Mesendoderm (in vitro differentiated cells): ENCODE measurements at regions not wholly inside any gene's neighbourhood (a gene's known extent, or its start where the extent isn't known, plus 50 kb on each side); places are given as distances from the start of the nearest gene placed in this dataset.
A peak's percentile ranks its signal among the peaks of the same experiment; 100 is the strongest.
"Not testable (repeated sequence)": the region's sequence is repeated elsewhere in the genome, so short reads cannot be mapped to it uniquely, and the experiment has no call there.

Experiments used
- DNase-seq: peaks from one replicate; pipeline ENCODE4 v3.0.0; 2013
- H2AK5ac ChIP-seq: 2 replicates; pipeline ENCODE4 v1.6.1; 2013; ENCODE audit warnings: low read length, inconsistent platforms
- H2BK120ac ChIP-seq: 2 replicates; pipeline ENCODE4 v1.6.1; 2013; ENCODE audit warnings: low read depth, mild to moderate bottlenecking, low read length, moderate library complexity, mixed read lengths
- H2BK15ac ChIP-seq: replicated peaks from 2 replicates; pipeline ENCODE4 v1.6.1; 2013; ENCODE audit warnings: low read depth, mild to moderate bottlenecking, moderate library complexity
- H2BK5ac ChIP-seq: 2 replicates; pipeline ENCODE4 v1.6.1; 2013; ENCODE audit warnings: low read length, inconsistent platforms
- H3K18ac ChIP-seq: 2 replicates; pipeline ENCODE4 v1.6.1; 2013; ENCODE audit warnings: mild to moderate bottlenecking, low read length, mixed read lengths
- H3K23ac ChIP-seq: one replicate; pipeline ENCODE4 v1.6.1; 2013; ENCODE audit warnings: low read length
- H3K27ac ChIP-seq: 2 replicates; pipeline ENCODE4 v1.5.1; 2013; ENCODE audit warnings: low read depth, mild to moderate bottlenecking, inconsistent platforms, low read length, moderate library complexity
- H3K27me3 ChIP-seq: 2 replicates; pipeline ENCODE4 v1.6.1; 2013; ENCODE audit warnings: low read length, control low read depth, mild to moderate bottlenecking, inconsistent platforms; ENCODE audit not compliant: insufficient read depth, poor library complexity
- H3K36me3 ChIP-seq: 2 replicates; pipeline ENCODE4 v1.6.1; 2013; ENCODE audit warnings: low read length, inconsistent platforms; ENCODE audit not compliant: control insufficient read depth, insufficient read depth
- H3K4ac ChIP-seq: one replicate; pipeline ENCODE4 v1.6.1; 2013; ENCODE audit warnings: low read depth, mild to moderate bottlenecking, low read length, moderate library complexity
- H3K4me1 ChIP-seq: 2 replicates; pipeline ENCODE4 v1.6.1; 2013; ENCODE audit warnings: low read depth, low read length, inconsistent platforms; ENCODE audit not compliant: control insufficient read depth
- H3K4me2 ChIP-seq: 2 replicates; pipeline ENCODE4 v1.6.1; 2013; ENCODE audit warnings: low read length
- H3K4me3 ChIP-seq: 2 replicates; pipeline ENCODE4 v1.5.1; 2013; ENCODE audit warnings: mild to moderate bottlenecking, low read length
- H3K56ac ChIP-seq: one replicate; pipeline ENCODE4 v1.6.1; 2013; ENCODE audit warnings: low read length
- H3K79me1 ChIP-seq: 2 replicates; pipeline ENCODE4 v1.6.1; 2013; ENCODE audit warnings: low read length, inconsistent platforms
- H3K79me2 ChIP-seq: 2 replicates; pipeline ENCODE4 v1.6.1; 2013; ENCODE audit warnings: mild to moderate bottlenecking, low read length; ENCODE audit not compliant: control insufficient read depth, insufficient read depth
- H3K9ac ChIP-seq: 2 replicates; pipeline ENCODE4 v1.6.1; 2013; ENCODE audit warnings: low read length, inconsistent platforms
- H4K5ac ChIP-seq: one replicate; pipeline ENCODE4 v1.6.1; 2013; ENCODE audit warnings: low read length
- H4K8ac ChIP-seq: one replicate; pipeline ENCODE4 v1.6.1; 2013; ENCODE audit warnings: low read depth, mild to moderate bottlenecking, control low read depth, low read length, moderate library complexity
- WGBS: extraction: QIAGEN DNeasy Blood & Tissue Kit; methylation state at CpG from one replicate; pipeline ENCODE4 v1.1.7; 2013; ENCODE audit warnings: low lambda C conversion rate, missing lambda C conversion rate; ENCODE audit not compliant: insufficient coverage; ENCODE audit errors: extremely low coverage; 5-methylcytosine and 5-hydroxymethylcytosine counted together

DNA sequence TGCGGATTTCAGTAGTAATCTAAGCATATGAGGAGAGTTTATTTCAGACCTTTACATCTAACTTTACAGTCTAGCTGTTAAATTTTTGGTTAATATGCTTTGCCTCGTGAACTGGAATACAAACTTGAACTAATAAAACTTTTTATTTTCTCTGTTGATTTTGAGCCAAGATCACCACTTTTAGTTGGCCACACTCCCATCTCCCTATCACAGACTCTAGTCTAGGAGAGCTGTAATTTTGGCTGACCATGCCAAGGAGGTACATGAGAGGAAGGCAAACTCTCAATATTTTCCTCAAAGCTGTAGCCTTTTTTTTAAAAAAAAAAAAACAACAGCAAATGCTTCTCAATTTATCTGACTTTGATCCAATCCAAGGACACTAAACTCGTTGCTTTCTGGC, 597.5 kb upstream of the PCDH7 start:
- no peak overlapping the region for H3K23ac ChIP-seq
- H4K8ac ChIP-seq, result no peak overlapping the region
- H3K18ac ChIP-seq, result no peak overlapping the region
- no peaks in the 10 kb centered on the region for H3K36me3 ChIP-seq
- no peak overlapping the region for H3K56ac ChIP-seq
- no CpG with 5 or more reads among the region's 3 CpGs for WGBS
- H3K4ac ChIP-seq, result no peak overlapping the region
- H3K27me3 ChIP-seq, result no peaks in the 10 kb centered on the region
- H3K4me2 ChIP-seq, result no peak overlapping the region
- H2BK5ac ChIP-seq, result no peak overlapping the region
- H3K9ac ChIP-seq, result no peak overlapping the region
- no peaks in the 10 kb centered on the region for H3K79me1 ChIP-seq
- H2BK15ac ChIP-seq, result no peak overlapping the region
- H4K5ac ChIP-seq, result no peak overlapping the region
- no peak overlapping the region for H3K27ac ChIP-seq
- H3K4me3 ChIP-seq, result no peak overlapping the region
- no peaks in the 10 kb centered on the region for H3K4me1 ChIP-seq
- H2AK5ac ChIP-seq, result no peak overlapping the region
- H2BK120ac ChIP-seq, result no peak overlapping the region
- no peak for DNase-seq
- no peaks in the 10 kb centered on the region for H3K79me2 ChIP-seq

DNA sequence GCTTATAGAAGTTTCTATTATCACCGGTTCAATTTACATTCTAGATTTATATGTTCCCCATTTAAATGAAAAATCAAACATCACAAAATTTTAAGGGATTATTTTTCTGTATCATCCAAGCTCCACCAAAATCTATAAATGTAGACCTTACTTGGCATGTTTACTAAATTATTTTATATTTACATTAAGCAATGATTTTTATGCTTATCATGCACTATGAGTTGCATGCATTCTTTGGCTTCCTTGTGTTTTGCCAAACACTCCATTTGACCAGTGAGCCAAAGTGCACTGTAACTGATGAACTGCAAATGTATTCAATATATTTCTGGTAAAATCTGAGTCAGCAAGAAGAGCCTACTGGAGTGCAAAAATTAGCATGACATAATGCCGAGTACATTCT, 595.5 kb upstream of the PCDH7 start:
- not testable (repeated sequence) for H2BK15ac ChIP-seq, H3K27ac ChIP-seq, H2BK120ac ChIP-seq, H3K18ac ChIP-seq, H3K9ac ChIP-seq, H3K27me3 ChIP-seq, H2BK5ac ChIP-seq, H3K4me2 ChIP-seq, H3K79me1 ChIP-seq, H3K4me1 ChIP-seq, H3K56ac ChIP-seq, DNase-seq, H3K4ac ChIP-seq, H3K79me2 ChIP-seq, H4K8ac ChIP-seq, H3K36me3 ChIP-seq, H2AK5ac ChIP-seq, H3K4me3 ChIP-seq, H3K23ac ChIP-seq, H4K5ac ChIP-seq
- WGBS, result no CpG with 5 or more reads among the region's 2 CpGs

DNA sequence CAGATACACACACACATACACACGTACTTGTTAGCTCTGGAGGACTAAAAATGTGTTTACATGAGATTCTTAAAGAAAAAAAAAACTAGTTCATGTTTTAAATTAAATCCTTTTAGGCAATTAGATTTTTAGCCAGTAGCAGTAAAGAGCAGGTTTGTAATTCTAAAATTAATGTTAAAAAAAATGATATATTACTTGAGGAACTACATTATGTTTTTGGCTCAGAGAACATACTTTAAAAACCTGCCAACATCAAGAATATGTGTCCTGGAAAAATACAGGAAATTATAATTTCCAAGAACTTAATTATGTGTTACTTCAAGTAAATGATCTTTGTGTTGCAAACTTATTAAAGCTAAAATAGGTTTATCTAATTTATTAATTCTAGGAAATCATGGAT, 594.3 kb upstream of the PCDH7 start:
- Histone ChIP-seq H2BK120ac (no peak overlapping the region), H3K4me2 (no peak overlapping the region), H3K56ac (no peak overlapping the region), H3K79me2 (no peaks in the 10 kb centered on the region), H2BK5ac (no peak overlapping the region), H3K9ac (no peak overlapping the region), H4K5ac (no peak overlapping the region), H2AK5ac (no peak overlapping the region), H3K36me3 (no peaks in the 10 kb centered on the region), H3K4me1 (no peaks in the 10 kb centered on the region), H3K4me3 (no peak overlapping the region), H3K18ac (no peak overlapping the region), H4K8ac (no peak overlapping the region), H3K4ac (no peak overlapping the region), H3K27me3 (no peaks in the 10 kb centered on the region), H2BK15ac (no peak overlapping the region), H3K27ac (no peak overlapping the region), H3K23ac (no peak overlapping the region), H3K79me1 (no peaks in the 10 kb centered on the region)
- no peak for DNase-seq
- WGBS, result no CpG with 5 or more reads among the region's 1 CpG

DNA sequence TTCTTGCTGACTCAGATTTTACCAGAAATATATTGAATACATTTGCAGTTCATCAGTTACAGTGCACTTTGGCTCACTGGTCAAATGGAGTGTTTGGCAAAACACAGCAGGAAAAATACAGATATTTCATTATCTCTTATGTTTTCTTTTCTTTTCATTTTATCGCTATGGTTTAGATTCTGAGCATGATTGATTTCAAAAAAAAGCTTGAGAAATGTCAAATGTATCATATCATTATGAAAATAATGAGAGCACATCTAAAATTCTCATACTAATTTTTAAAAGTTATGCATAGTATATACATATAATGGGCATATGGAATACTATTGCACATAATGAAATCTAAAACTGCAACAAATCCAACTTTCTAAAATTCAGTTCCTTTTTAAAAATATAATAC, 593.8 kb upstream of the PCDH7 start:
- WGBS, result no CpG with 5 or more reads among the region's 1 CpG
- no peak overlapping the region for H3K18ac ChIP-seq
- no peaks in the 10 kb centered on the region for H3K4me1 ChIP-seq
- H3K36me3 ChIP-seq, result no peaks in the 10 kb centered on the region
- no peak overlapping the region for H2AK5ac ChIP-seq
- no peak for DNase-seq
- no peak overlapping the region for H3K4ac ChIP-seq
- H3K27ac ChIP-seq, result no peak overlapping the region
- no peaks in the 10 kb centered on the region for H3K79me1 ChIP-seq
- H2BK5ac ChIP-seq, result no peak overlapping the region
- no peak overlapping the region for H3K4me2 ChIP-seq
- H4K8ac ChIP-seq, result no peak overlapping the region
- no peak overlapping the region for H3K9ac ChIP-seq
- no peak overlapping the region for H2BK15ac ChIP-seq
- H3K27me3 ChIP-seq, result no peaks in the 10 kb centered on the region
- H3K4me3 ChIP-seq, result no peak overlapping the region
- no peak overlapping the region for H2BK120ac ChIP-seq
- no peak overlapping the region for H3K23ac ChIP-seq
- no peak overlapping the region for H4K5ac ChIP-seq
- H3K56ac ChIP-seq, result no peak overlapping the region
- H3K79me2 ChIP-seq, result no peaks in the 10 kb centered on the region

DNA sequence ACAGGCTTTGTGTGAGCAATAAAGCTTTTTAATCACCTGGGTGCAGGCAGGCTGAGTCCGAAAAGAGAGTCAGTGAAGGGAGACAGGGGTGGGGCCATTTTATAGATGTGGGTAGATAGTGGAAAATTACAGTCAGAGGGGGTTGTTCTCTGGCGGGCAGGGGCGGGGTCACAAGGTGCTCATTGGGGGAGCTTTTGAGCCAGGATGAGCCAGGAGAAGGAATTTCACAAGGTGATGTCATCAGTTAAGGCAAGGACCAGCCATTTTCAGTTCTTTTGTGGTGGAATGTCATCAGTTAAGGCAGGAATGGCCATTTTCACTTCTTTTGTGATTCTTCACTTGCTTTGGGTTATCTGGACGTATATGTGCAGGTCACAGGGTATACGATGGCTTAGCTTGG, 571.3 kb upstream of the PCDH7 start:
- not testable (repeated sequence) for H2BK5ac ChIP-seq, H2BK120ac ChIP-seq, H3K36me3 ChIP-seq, H3K4me3 ChIP-seq, H3K56ac ChIP-seq, H3K79me1 ChIP-seq, H3K4ac ChIP-seq, H3K4me1 ChIP-seq, H3K27me3 ChIP-seq, H3K79me2 ChIP-seq, H2BK15ac ChIP-seq, H3K9ac ChIP-seq, H3K4me2 ChIP-seq, H3K23ac ChIP-seq, H4K8ac ChIP-seq, H4K5ac ChIP-seq, H2AK5ac ChIP-seq, H3K27ac ChIP-seq
- peak overlapping the region; percentile 84 for H3K18ac ChIP-seq
- DNase-seq, result peak; percentile 63
- no CpG with 5 or more reads among the region's 5 CpGs for WGBS

DNA sequence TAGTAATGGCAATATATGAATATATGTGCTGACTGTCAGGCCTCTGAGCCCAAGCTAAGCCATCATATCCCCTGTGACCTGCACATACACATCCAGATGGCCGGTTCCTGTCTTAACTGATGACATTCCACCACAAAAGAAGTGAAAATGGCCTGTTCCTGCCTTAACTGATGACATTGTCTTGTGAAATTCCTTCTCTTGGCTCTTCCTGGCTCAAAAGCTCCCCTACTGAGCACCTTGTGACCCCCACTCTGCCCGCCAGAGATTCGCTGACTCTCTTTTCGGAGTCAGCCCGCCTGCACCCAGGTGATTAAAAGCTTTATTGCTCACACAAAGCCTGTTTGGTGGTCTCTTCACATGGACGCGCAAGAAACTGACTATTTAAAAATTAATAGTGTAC, 570.6 kb upstream of the PCDH7 start:
- H3K56ac ChIP-seq, H3K4me1 ChIP-seq, H2AK5ac ChIP-seq, H3K4me3 ChIP-seq, H3K79me1 ChIP-seq, H2BK15ac ChIP-seq, H3K36me3 ChIP-seq, H3K9ac ChIP-seq, H3K27me3 ChIP-seq, H4K8ac ChIP-seq, H3K23ac ChIP-seq, H3K18ac ChIP-seq, H2BK5ac ChIP-seq, H3K4me2 ChIP-seq, H4K5ac ChIP-seq, H3K79me2 ChIP-seq: not testable (repeated sequence)
- Histone ChIP-seq H3K27ac (peak overlapping the region; percentile 93), H2BK120ac (peak overlapping the region; percentile 92), H3K4ac (peak overlapping the region; percentile 16)
- no CpG with 5 or more reads among the region's 7 CpGs for WGBS
- DNase-seq, result peak; percentile 63
